HEK293T (cell line): ENCODE measurements at regions not wholly inside any gene's neighbourhood (a gene's known extent, or its start where the extent isn't known, plus 50 kb on each side); places are given as distances from the start of the nearest gene placed in this dataset.

Experiments
- CTCF ChIA-PET: fragments of 350-600 bp; formaldehyde crosslinking; extraction: SDS; loops from one replicate; lab custom pipeline; 2021; ENCODE audit warnings: antibody characterized with exemption, inconsistent platforms; lab: Yijun Ruan, JAX
- POLR2A ChIA-PET: fragments of 350-600 bp; formaldehyde crosslinking; extraction: SDS; loops from one replicate; lab custom pipeline; 2020; ENCODE audit warnings: antibody characterized with exemption, inconsistent platforms; lab: Yijun Ruan, JAX
- DNase-seq: peaks from one replicate; pipeline ENCODE4 v3.0.0; 2012; ENCODE audit warnings: mixed read lengths; ENCODE audit errors: extremely low spot score
- ARNT ChIP-seq: fragments of 450-650 bp; IDR thresholded peaks from 2 replicates; pipeline ENCODE4 v1.6.1; 2017; ENCODE audit warnings: mild to moderate bottlenecking
- BHLHE40 ChIP-seq: fragments of 450-650 bp; IDR thresholded peaks from 2 replicates; pipeline ENCODE4 v1.6.1; 2016; ENCODE audit warnings: mild to moderate bottlenecking, moderate library complexity, borderline replicate concordance
- CTBP1 ChIP-seq: fragments of 450-650 bp; IDR thresholded peaks from 2 replicates; pipeline ENCODE4 v1.6.1; 2016; ENCODE audit warnings: borderline replicate concordance
- ELF4 ChIP-seq: fragments of 450-650 bp; IDR thresholded peaks from 2 replicates; pipeline ENCODE4 v1.6.1; 2017; ENCODE audit warnings: antibody characterized with exemption
- FOXA1 ChIP-seq: fragments of 450-650 bp; IDR thresholded peaks from 2 replicates; pipeline ENCODE4 v1.6.1; 2016; ENCODE audit warnings: mild to moderate bottlenecking
- FOXK2 ChIP-seq: fragments of 450-650 bp; IDR thresholded peaks from 2 replicates; pipeline ENCODE4 v1.6.1; 2016; ENCODE audit warnings: mild to moderate bottlenecking
- FOXM1 ChIP-seq: fragments of 450-650 bp; IDR thresholded peaks from 2 replicates; pipeline ENCODE4 v1.6.1; 2017; ENCODE audit warnings: mild to moderate bottlenecking, borderline replicate concordance
- HDGF ChIP-seq: fragments of 450-650 bp; IDR thresholded peaks from 2 replicates; pipeline ENCODE4 v1.6.1; 2017; ENCODE audit warnings: antibody characterized with exemption, borderline replicate concordance
- L3MBTL2 ChIP-seq: fragments of 450-650 bp; conservative IDR thresholded peaks from 2 replicates; pipeline ENCODE4 v1.6.1; 2016; ENCODE audit warnings: mild to moderate bottlenecking
- LEF1 ChIP-seq: fragments of 450-650 bp; IDR thresholded peaks from 2 replicates; pipeline ENCODE4 v1.6.1; 2017; ENCODE audit warnings: mild to moderate bottlenecking, borderline replicate concordance
- NFRKB ChIP-seq: fragments of 450-650 bp; IDR thresholded peaks from 2 replicates; pipeline ENCODE4 v1.6.1; 2016; ENCODE audit warnings: mild to moderate bottlenecking, moderate library complexity
- SP1 ChIP-seq: fragments of 450-650 bp; IDR thresholded peaks from 2 replicates; pipeline ENCODE4 v1.6.1; 2017
- SUZ12 ChIP-seq: fragments of 450-650 bp; IDR thresholded peaks from 2 replicates; pipeline ENCODE4 v1.6.1; 2016; ENCODE audit warnings: mild to moderate bottlenecking
- TARDBP ChIP-seq: fragments of 450-650 bp; IDR thresholded peaks from 2 replicates; pipeline ENCODE4 v1.6.1; 2016
- ZNF384 ChIP-seq: fragments of 450-650 bp; IDR thresholded peaks from 2 replicates; pipeline ENCODE4 v1.6.1; 2016
- TF ChIP-seq, protein P1 (sequence below): fragments of 450-650 bp; IDR thresholded peaks from 2 replicates; pipeline ENCODE4 v1.6.1; 2016

GRCh38 chr14:99099051-99099787, 172.8 kb downstream of the BCL11B start:
- ChIA-PET POLR2A (no interaction called here), CTCF (interaction anchor here (0.5 kb wide), 1 partner anchor 169 kb away, joined by 3 read pairs; no protein-coding TSS in a partner anchor)
- no peak for DNase-seq
- no peak for TF ChIP-seq ARNT
- no peak for TF ChIP-seq FOXK2
- no peak for TF ChIP-seq ELF4
- no peak for TF ChIP-seq SP1
- no peak for TF ChIP-seq CTBP1
- TF ChIP-seq L3MBTL2, result no peak
- TF ChIP-seq ZNF384, result no peak
- TF ChIP-seq BHLHE40, result no peak
- TF ChIP-seq FOXA1, result no peak
- no peak for TF ChIP-seq FOXM1
- no peak for TF ChIP-seq LEF1
- no peak for TF ChIP-seq HDGF
- TF ChIP-seq SUZ12, result no peak
- TF ChIP-seq, protein P1, sequence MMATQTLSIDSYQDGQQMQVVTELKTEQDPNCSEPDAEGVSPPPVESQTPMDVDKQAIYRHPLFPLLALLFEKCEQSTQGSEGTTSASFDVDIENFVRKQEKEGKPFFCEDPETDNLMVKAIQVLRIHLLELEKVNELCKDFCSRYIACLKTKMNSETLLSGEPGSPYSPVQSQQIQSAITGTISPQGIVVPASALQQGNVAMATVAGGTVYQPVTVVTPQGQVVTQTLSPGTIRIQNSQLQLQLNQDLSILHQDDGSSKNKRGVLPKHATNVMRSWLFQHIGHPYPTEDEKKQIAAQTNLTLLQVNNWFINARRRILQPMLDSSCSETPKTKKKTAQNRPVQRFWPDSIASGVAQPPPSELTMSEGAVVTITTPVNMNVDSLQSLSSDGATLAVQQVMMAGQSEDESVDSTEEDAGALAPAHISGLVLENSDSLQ, result no peak
- no peak for TF ChIP-seq NFRKB
- no peak for TF ChIP-seq TARDBP

GRCh38 chr14:99100497-99101270, 171.3 kb downstream of the BCL11B start:
- TF ChIP-seq HDGF (no peak), FOXA1 (no peak), NFRKB (no peak)
- TF ChIP-seq, protein P1, result no peak
- ChIA-PET POLR2A (no interaction called here), CTCF (interaction anchor here (0.6 kb wide), 1 partner anchor 1475 kb away, joined by 3 read pairs; no protein-coding TSS in a partner anchor)
- no peak for DNase-seq

- DNase-seq, result no peak
- ChIA-PET POLR2A (no interaction called here), CTCF (no interaction called here)
- TF ChIP-seq CTBP1 (no peak), FOXM1 (no peak), ELF4 (no peak), NFRKB (no peak), LEF1 (no peak), FOXK2 (no peak), SP1 (no peak), L3MBTL2 (no peak), BHLHE40 (no peak), HDGF (no peak), ZNF384 (no peak), FOXA1 (no peak), TARDBP (no peak), SUZ12 (no peak), ARNT (no peak)
- TF ChIP-seq, protein P1, result no peak
Observed at GRCh38 chr14:99101855-99102461, 170.0 kb downstream of the BCL11B start.

DNA sequence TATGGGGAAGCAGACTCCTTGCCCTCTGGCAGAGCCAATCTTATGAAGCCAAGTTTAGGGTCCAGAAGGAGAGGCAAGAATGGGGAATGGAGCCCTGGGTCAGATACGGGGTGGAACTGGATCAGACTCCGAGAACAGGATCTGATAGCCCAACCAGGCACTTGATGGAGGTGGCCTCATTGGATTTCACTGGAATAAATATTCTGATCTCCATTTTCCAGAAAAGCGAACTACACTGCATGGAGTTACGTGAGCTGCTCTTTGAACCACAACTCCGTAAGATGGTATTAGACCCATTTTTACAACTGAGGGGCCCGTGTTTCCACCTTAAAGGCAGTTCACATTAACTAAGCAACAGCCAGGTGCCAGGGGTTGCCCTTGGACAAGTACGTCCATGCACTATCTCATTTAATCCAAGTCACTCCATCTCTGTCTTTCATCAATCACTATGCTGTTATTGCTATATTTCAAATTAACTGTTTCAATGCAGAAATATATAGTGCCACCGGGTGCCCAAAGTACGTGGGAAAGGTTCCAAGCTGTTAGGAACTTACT, 155.2 kb downstream of the BCL11B start:
- CTCF ChIA-PET, result no interaction called here
- TF ChIP-seq NFRKB, result no peak
- no peak for TF ChIP-seq HDGF
- TF ChIP-seq ARNT, result no peak
- TF ChIP-seq SUZ12, result no peak
- TF ChIP-seq CTBP1, result no peak
- TF ChIP-seq L3MBTL2, result no peak
- TF ChIP-seq FOXA1, result no peak
- POLR2A ChIA-PET, result no interaction called here
- DNase-seq, result no peak

GRCh38 chr14:99117671-99118045, 154.3 kb downstream of the BCL11B start:
- ChIA-PET CTCF (no interaction called here), POLR2A (no interaction called here)
- TF ChIP-seq TARDBP (no peak), NFRKB (no peak), FOXA1 (no peak), FOXM1 (no peak), SP1 (no peak), HDGF (no peak), L3MBTL2 (no peak), ARNT (no peak), ELF4 (no peak)
- DNase-seq, result no peak
